BJ (cell line): ENCODE measurements at regions not wholly inside any gene's neighbourhood (a gene's known extent, or its start where the extent isn't known, plus 50 kb on each side); places are given as distances from the start of the nearest gene placed in this dataset.

Source experiments
- CTCF ChIA-PET: fragments of 350-600 bp; formaldehyde crosslinking; extraction: SDS; loops from one replicate; lab custom pipeline; 2021; ENCODE audit warnings: antibody characterized with exemption, inconsistent platforms; lab: Yijun Ruan, JAX
- POLR2A ChIA-PET: fragments of 300-600 bp; sonication (Branson Sonifier 250); formaldehyde crosslinking; extraction: SDS; loops from one replicate; lab custom pipeline; 2021; ENCODE audit warnings: antibody characterized with exemption; lab: Charles Lee
- DNase-seq: peaks from one replicate; pipeline ENCODE4 v3.0.0-alpha.2; 2011; ENCODE audit warnings: low read depth
- H3K27me3 ChIP-seq: 2 replicates; pipeline ENCODE4 v1.6.0; 2011; ENCODE audit warnings: low read length; ENCODE audit not compliant: control insufficient read depth, insufficient read depth
- H3K36me3 ChIP-seq: 2 replicates; pipeline ENCODE4 v1.5.1; 2011; ENCODE audit warnings: low read length; ENCODE audit not compliant: control insufficient read depth, insufficient read depth
- H3K4me3 ChIP-seq: 2 replicates; pipeline ENCODE4 v1.5.1; 2011; ENCODE audit warnings: low read depth, mild to moderate bottlenecking, control low read depth, low read length
- TF ChIP-seq, protein P1 (sequence below): IDR thresholded peaks from 2 replicates; pipeline ENCODE4 v1.5.1; 2011; ENCODE audit warnings: low read depth, mild to moderate bottlenecking, control low read depth, inconsistent platforms, low read length, moderate library complexity; ENCODE audit not compliant: insufficient read depth

DNA sequence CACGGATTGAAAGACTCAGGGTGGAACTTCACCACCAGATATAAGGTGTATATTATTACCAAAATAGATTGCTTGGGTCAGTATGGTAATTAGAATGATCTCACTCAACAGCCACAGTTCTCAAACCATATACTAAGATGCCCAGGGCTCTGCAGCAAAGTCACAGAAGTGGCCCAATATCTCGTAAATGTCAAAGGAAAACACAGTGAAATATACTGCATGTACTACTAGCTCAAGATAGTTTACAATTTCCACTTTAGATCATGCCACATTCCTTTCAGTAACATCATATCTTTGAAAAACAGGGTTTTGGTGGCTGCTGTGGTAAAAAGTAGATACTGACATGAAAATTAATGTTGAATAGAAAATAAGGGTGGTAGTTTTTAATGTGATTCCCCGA lies 180.3 kb upstream of the ATP1B1 start:
- no peak for DNase-seq
- POLR2A ChIA-PET: no interaction called here
- TF ChIP-seq, protein P1, sequence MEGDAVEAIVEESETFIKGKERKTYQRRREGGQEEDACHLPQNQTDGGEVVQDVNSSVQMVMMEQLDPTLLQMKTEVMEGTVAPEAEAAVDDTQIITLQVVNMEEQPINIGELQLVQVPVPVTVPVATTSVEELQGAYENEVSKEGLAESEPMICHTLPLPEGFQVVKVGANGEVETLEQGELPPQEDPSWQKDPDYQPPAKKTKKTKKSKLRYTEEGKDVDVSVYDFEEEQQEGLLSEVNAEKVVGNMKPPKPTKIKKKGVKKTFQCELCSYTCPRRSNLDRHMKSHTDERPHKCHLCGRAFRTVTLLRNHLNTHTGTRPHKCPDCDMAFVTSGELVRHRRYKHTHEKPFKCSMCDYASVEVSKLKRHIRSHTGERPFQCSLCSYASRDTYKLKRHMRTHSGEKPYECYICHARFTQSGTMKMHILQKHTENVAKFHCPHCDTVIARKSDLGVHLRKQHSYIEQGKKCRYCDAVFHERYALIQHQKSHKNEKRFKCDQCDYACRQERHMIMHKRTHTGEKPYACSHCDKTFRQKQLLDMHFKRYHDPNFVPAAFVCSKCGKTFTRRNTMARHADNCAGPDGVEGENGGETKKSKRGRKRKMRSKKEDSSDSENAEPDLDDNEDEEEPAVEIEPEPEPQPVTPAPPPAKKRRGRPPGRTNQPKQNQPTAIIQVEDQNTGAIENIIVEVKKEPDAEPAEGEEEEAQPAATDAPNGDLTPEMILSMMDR: no peak

DNA sequence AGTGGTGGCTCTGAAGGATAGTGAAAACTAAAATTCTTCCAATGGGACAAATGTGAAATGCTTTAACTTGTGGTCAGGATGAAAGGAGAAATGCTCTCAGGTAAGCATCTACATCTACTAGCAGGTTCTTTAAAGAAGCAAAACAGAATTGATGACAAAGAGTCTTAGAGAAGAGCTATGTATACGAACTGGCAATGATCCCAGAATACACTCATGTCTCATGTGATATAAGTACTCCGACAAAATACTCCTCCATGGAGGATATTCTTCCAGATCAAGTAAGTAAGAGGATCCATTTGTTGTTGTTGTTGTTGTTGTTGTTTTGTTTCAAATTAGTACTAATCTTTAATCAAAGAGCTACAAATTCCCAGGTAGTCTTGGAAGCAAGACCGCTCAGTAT lies 174.0 kb upstream of the ATP1B1 start:
- no peaks in the 10 kb centered on the region for H3K27me3 ChIP-seq
- ChIA-PET CTCF (no interaction called here), POLR2A (no interaction called here)
- no peak for DNase-seq
- H3K36me3 ChIP-seq: no peaks in the 10 kb centered on the region
- TF ChIP-seq, protein P1: no peak
- H3K4me3 ChIP-seq: no peak overlapping the region

More for the DNA sequence above, 180.3 kb upstream of the ATP1B1 start:
- Histone ChIP-seq H3K4me3 (no peak overlapping the region), H3K36me3 (no peaks in the 10 kb centered on the region), H3K27me3 (no peaks in the 10 kb centered on the region)
- CTCF ChIA-PET: interaction anchor here (0.6 kb wide), 1 partner anchor 481 kb away, joined by 3 read pairs; no protein-coding TSS in a partner anchor

DNA sequence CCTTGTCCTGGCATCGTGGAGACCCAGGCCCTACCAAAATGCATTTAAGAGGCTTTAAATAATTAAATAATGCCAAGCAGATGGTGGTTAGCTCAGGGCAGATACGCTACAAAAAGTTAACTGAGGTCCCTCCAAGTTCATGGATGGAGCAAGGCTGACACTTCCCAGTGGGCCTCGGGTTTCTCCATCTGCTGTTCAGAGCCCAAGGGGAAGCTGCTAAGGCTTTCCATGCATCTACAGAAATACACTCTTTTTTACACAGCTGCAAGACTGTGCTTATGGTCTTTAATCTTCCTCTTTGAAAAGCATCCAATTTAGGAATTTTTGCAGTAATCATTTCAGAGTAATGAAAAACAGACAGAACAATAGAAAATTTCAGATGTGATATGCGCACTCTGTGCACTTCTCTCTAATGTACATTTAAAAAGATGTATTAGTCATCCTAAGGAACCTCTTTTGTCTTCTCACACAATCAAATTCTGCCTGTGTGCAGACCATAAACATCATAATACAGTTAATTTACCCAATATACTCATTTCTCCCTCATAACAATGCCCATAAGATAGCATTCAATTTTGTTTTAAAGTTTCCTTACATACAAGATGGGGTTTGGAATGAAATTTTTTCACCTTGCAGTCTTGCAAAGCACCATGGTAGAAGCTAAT lies 173.2 kb upstream of the ATP1B1 start:
- Histone ChIP-seq H3K27me3 (no peaks in the 10 kb centered on the region), H3K4me3 (no peak overlapping the region), H3K36me3 (no peaks in the 10 kb centered on the region)
- ChIA-PET CTCF (no interaction called here), POLR2A (no interaction called here)
- DNase-seq: no peak
- TF ChIP-seq, protein P1: no peak

DNA sequence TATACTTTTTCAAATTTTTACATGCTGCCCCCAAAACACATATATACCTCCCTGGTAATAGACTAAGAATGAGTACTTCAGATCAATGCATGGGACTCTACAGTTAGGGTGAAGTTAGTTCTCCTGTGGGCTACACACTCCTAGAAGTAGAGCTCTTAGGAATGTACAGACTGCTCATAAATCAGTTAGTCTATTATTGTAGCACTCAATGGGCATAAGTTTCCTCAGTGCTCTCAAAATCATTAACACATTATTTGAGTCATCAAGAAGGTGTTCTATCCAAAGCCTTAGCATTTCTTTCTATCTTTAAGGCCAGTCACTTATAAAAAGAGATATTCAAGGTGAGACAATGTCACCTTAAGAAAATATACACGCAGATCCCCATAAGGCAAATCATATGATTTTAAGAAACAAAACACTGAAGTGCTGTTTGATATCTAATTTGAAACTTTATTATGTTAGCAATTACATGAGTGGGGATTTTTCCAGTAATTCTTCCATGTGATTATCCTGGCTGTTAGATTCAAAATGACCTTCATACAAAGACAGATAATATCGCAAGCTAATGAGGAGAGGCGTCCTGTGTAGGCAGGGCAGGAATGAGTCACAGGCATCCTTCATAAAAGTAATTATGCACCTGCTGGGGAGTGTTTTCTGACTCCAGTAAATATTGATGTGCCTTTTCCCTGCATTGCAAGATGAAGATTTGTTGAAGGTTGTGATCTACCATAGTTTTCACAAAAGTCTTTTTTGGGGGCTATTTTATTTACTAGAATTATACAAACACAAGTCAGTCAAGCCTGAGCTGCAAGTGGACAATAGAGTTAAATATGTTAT lies 167.2 kb upstream of the ATP1B1 start:
- TF ChIP-seq, protein P1: no peak
- H3K4me3 ChIP-seq: no peak overlapping the region
- ChIA-PET POLR2A (no interaction called here), CTCF (interaction anchor here (1.5 kb wide), 1 partner anchor 19 kb away, joined by 4 read pairs; no protein-coding TSS in a partner anchor)
- no peaks in the 10 kb centered on the region for H3K36me3 ChIP-seq
- no peaks in the 10 kb centered on the region for H3K27me3 ChIP-seq
- DNase-seq: no peak

DNA sequence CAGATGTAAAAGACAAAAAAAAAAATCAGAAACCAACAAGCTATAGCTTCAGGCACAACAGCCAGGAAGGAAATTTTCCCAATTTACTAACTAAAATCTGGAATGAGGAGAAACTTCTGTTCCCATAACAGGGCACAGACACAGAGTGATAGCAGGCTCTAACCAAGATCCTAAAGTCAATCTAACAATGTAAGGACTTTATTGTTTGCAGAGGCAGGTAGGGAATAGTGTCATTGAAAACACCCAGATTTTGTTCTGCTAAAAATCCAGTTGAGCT lies 166.6 kb upstream of the ATP1B1 start:
- ChIA-PET POLR2A (no interaction called here), CTCF (no interaction called here)
- DNase-seq: no peak

More for the DNA sequence above, 166.6 kb upstream of the ATP1B1 start:
- TF ChIP-seq, protein P1: no peak
- Histone ChIP-seq H3K4me3 (no peak overlapping the region), H3K36me3 (no peaks in the 10 kb centered on the region), H3K27me3 (no peaks in the 10 kb centered on the region)
